Bronchial epithelial cell (primary cell): ENCODE measurements at regions not wholly inside any gene's neighbourhood (a gene's known extent, or its start where the extent isn't known, plus 50 kb on each side); places are given as distances from the start of the nearest gene placed in this dataset.
"Not testable (repeated sequence)": the region's sequence is repeated elsewhere in the genome, so short reads cannot be mapped to it uniquely, and the experiment has no call there.

Source experiments
- DNase-seq: peaks from one replicate; pipeline ENCODE4 v3.0.0-alpha.2; 2010; ENCODE audit warnings: low read depth
- FAIRE-seq: peaks from 2 replicates; lab custom pipeline; 2011; peaks lifted over from hg19 to GRCh38; lab: Jason Lieb, UNC
- H3K27me3 ChIP-seq: 2 replicates; pipeline ENCODE4 v1.5.1; 2011; ENCODE audit warnings: low read length; ENCODE audit not compliant: control insufficient read depth, insufficient read depth
- H3K36me3 ChIP-seq: 2 replicates; pipeline ENCODE4 v1.5.1; 2011; ENCODE audit warnings: low read length; ENCODE audit not compliant: control insufficient read depth, insufficient read depth
- H3K4me3 ChIP-seq: 2 replicates; pipeline ENCODE4 v1.5.1; 2011; ENCODE audit warnings: mild to moderate bottlenecking, low read depth, low read length, control low read depth
- TF ChIP-seq, protein P1 (sequence below): IDR thresholded peaks from 2 replicates; pipeline ENCODE4 v1.5.1; 2011; ENCODE audit warnings: mild to moderate bottlenecking, moderate library complexity, low read length, control low read depth, inconsistent platforms; ENCODE audit not compliant: insufficient read depth, severe bottlenecking

- TF ChIP-seq, protein P1, sequence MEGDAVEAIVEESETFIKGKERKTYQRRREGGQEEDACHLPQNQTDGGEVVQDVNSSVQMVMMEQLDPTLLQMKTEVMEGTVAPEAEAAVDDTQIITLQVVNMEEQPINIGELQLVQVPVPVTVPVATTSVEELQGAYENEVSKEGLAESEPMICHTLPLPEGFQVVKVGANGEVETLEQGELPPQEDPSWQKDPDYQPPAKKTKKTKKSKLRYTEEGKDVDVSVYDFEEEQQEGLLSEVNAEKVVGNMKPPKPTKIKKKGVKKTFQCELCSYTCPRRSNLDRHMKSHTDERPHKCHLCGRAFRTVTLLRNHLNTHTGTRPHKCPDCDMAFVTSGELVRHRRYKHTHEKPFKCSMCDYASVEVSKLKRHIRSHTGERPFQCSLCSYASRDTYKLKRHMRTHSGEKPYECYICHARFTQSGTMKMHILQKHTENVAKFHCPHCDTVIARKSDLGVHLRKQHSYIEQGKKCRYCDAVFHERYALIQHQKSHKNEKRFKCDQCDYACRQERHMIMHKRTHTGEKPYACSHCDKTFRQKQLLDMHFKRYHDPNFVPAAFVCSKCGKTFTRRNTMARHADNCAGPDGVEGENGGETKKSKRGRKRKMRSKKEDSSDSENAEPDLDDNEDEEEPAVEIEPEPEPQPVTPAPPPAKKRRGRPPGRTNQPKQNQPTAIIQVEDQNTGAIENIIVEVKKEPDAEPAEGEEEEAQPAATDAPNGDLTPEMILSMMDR: no peak
- Histone ChIP-seq H3K4me3 (no peak overlapping the region), H3K27me3 (no peaks in the 10 kb centered on the region), H3K36me3 (no peaks in the 10 kb centered on the region)
- no peak for DNase-seq
- no peak for FAIRE-seq
These were observed 115.5 kb upstream of the DUSP22 start for GRCh38 chr6:176766-177165.

DNA sequence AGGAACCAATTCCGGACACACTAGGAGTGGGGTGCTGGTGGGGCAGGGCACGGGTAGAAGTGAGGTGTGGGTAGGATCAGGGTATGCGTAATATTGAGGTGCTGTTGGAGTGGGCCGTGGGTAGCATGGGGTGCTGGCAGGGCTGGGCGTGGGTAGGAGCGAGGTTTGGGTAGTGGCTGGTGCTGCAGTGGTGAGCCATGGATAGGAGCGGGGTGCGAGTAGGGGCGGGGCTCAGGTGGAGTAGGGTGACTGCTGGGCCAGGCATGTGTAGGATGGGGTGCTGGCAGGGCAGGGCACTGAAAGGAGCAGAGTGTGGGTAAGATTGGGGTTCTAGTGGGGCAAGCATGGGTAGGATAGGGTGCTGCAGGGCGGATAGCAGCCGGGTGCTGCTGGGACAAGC is 114.2 kb upstream of the DUSP22 start:
- Histone ChIP-seq H3K36me3 (no peaks in the 10 kb centered on the region), H3K27me3 (no peaks in the 10 kb centered on the region), H3K4me3 (no peak overlapping the region)
- TF ChIP-seq, protein P1: no peak
- FAIRE-seq: no peak
- DNase-seq: no peak

GRCh38 chr6:178929-179328 is 113.4 kb upstream of the DUSP22 start:
- H3K36me3 ChIP-seq, FAIRE-seq, H3K27me3 ChIP-seq, DNase-seq, H3K4me3 ChIP-seq: not testable (repeated sequence)

- TF ChIP-seq, protein P1: no peak
- Histone ChIP-seq H3K36me3 (no peaks in the 10 kb centered on the region), H3K4me3 (no peak overlapping the region), H3K27me3 (no peaks in the 10 kb centered on the region)
- no peak for FAIRE-seq
- DNase-seq: no peak
These were observed 112.8 kb upstream of the DUSP22 start for GRCh38 chr6:179340-179950.

- H3K27me3 ChIP-seq, H3K4me3 ChIP-seq, H3K36me3 ChIP-seq, DNase-seq: not testable (repeated sequence)
- peak; percentile 32 for FAIRE-seq
These were observed 112.1 kb upstream of the DUSP22 start for GRCh38 chr6:180091-180694.

- DNase-seq (no peak), FAIRE-seq (no peak)
- TF ChIP-seq, protein P1: no peak
- Histone ChIP-seq H3K27me3 (no peaks in the 10 kb centered on the region), H3K36me3 (no peaks in the 10 kb centered on the region), H3K4me3 (no peak overlapping the region)
These were observed 111.1 kb upstream of the DUSP22 start for GRCh38 chr6:181049-181654.
